ENCODE measurements at regions not wholly inside any gene's neighbourhood (a gene's known extent, or its start where the extent isn't known, plus 50 kb on each side); places are given as distances from the start of the nearest gene placed in this dataset.

DNA sequence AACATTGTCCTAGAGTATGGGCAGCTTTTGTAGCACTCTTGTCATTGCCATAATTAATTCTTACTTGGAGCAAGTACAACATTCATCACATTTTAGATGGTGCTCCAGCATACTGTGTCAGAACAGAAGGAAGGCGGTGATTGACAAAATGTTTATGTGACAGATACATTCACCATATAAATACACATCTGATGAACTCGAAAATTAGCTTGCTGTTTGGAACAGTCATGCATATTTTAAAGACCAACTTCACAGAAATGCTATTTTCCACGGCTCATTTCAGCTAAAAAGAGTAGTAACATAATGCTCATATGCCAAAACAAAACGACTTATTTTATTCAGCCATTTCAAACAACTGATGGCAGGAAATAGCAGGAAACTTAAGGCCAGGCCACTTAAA is 302.7 kb downstream of the MRPL39 start:
- no peak for FAIRE-seq
- DNase-seq (ENCODE audit: insufficient read length, low spot score), result no peak
- TF ChIP-seq SPI1 (IDR thresholded peaks at IDR 0.05; ENCODE audit: low read depth, low read length) (no peak), TAF1 (IDR thresholded peaks at IDR 0.05; ENCODE audit: low read depth, low read length) (no peak), POLR2A (IDR thresholded peaks at IDR 0.05; ENCODE audit: low read depth, low read length) (no peak), PAX5 (IDR thresholded peaks at IDR 0.05; ENCODE audit: insufficient read depth, low read length, severe bottlenecking) (no peak), POU2F2 (IDR thresholded peaks at IDR 0.05; ENCODE audit: low read depth, low read length) (no peak), POLR2AphosphoS5 (IDR thresholded peaks at IDR 0.05; ENCODE audit: low read depth, low read length) (no peak)

- FAIRE-seq, result peak; percentile 77
- no peak for DNase-seq (ENCODE audit: insufficient read length, low spot score)
- no peak for TF ChIP-seq PAX5 (IDR thresholded peaks at IDR 0.05; ENCODE audit: insufficient read depth, low read length, severe bottlenecking)
- TF ChIP-seq POLR2AphosphoS5 (IDR thresholded peaks at IDR 0.05; ENCODE audit: low read depth, low read length), result no peak
- no peak for TF ChIP-seq POU2F2 (IDR thresholded peaks at IDR 0.05; ENCODE audit: low read depth, low read length)
- TF ChIP-seq POLR2A (IDR thresholded peaks at IDR 0.05; ENCODE audit: low read depth, low read length), result no peak
- no peak for TF ChIP-seq TAF1 (IDR thresholded peaks at IDR 0.05; ENCODE audit: low read depth, low read length)
- TF ChIP-seq SPI1 (IDR thresholded peaks at IDR 0.05; ENCODE audit: low read depth, low read length), result no peak
Measured at GRCh38 chr21:25300632-25301031, 306.6 kb downstream of the MRPL39 start.

DNA sequence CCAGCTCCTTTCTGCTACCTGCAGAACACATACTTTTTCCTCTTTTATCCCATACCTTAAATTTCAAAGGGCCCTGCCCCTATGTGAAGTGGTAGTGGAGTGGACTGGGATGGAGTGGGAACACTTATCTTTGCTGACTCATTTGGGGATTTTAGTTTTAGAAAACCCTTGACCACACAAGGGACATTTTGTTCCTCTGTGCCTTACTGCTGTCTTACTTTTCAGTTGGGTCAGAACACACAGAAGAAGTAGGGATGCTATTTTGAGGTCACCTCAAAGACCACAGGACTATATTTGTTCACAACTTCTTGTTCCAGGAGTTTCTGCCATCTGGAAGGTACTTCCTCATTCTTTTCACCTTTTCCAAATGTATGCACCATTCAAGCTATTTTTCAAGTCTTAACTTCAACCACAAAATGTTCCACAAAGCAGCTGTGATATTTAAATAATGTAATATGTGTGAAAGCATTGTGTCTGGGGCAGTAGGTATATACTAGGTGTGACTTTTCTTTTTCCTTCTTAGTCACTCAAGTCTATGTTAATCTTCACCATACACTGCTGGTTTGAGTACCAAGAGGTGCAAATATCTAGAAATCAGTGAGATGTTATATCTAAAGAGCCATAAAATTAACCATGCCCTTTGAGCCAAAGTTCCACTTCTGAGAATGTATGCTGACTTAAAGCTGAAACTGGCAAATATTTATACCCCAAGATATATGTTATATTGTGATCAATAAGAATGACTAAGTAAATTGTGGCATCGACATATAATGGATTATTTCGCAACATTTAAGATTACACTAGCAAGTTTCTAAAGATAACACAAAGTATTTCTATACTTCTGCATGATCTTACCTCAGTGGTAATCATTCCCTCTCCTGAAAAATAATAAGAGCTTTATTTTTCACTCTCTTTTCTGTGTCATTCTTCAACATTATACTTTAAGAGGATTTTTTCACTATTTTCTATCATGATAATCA is 308.5 kb downstream of the MRPL39 start:
- FAIRE-seq, result peak; percentile 82
- no peak for DNase-seq (ENCODE audit: insufficient read length, low spot score)
- no peak for TF ChIP-seq TAF1 (IDR thresholded peaks at IDR 0.05; ENCODE audit: low read depth, low read length)
- no peak for TF ChIP-seq POLR2AphosphoS5 (IDR thresholded peaks at IDR 0.05; ENCODE audit: low read depth, low read length)
- no peak for TF ChIP-seq POLR2A (IDR thresholded peaks at IDR 0.05; ENCODE audit: low read depth, low read length)
- peak; percentile 84; the same call in 1 of the 2 replicates for TF ChIP-seq POU2F2 (IDR thresholded peaks at IDR 0.05; ENCODE audit: low read depth, low read length)
- TF ChIP-seq SPI1 (IDR thresholded peaks at IDR 0.05; ENCODE audit: low read depth, low read length), result peak; percentile 77
- TF ChIP-seq PAX5 (IDR thresholded peaks at IDR 0.05; ENCODE audit: insufficient read depth, low read length, severe bottlenecking), result no peak

DNA sequence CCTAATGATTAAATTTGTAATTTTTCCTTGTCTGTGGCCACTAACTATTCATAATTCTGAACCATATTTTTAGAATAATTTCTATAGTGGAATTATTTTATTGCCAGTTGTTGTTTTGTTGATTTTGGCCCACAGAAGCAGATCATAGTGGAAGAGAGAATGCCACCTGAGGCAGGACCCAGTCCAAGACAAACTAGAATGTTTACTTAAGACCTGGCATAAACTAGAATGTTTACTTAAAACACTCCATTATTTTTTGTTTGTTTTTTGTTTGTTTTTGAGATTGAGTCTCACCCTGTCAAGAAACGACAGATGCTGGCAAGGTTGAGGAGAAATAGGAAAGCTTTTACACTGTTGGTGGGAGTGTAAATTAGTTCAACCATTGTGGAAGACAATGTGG is 310.2 kb downstream of the MRPL39 start:
- TF ChIP-seq PAX5 (IDR thresholded peaks at IDR 0.05; ENCODE audit: insufficient read depth, low read length, severe bottlenecking) (no peak), POLR2AphosphoS5 (IDR thresholded peaks at IDR 0.05; ENCODE audit: low read depth, low read length) (no peak), POU2F2 (IDR thresholded peaks at IDR 0.05; ENCODE audit: low read depth, low read length) (no peak), SPI1 (IDR thresholded peaks at IDR 0.05; ENCODE audit: low read depth, low read length) (no peak), POLR2A (IDR thresholded peaks at IDR 0.05; ENCODE audit: low read depth, low read length) (no peak), TAF1 (IDR thresholded peaks at IDR 0.05; ENCODE audit: low read depth, low read length) (no peak)
- FAIRE-seq (no peak), DNase-seq (ENCODE audit: insufficient read length, low spot score) (no peak)

- TF ChIP-seq SPI1 (IDR thresholded peaks at IDR 0.05; ENCODE audit: low read depth, low read length) (no peak), TAF1 (IDR thresholded peaks at IDR 0.05; ENCODE audit: low read depth, low read length) (no peak), POU2F2 (IDR thresholded peaks at IDR 0.05; ENCODE audit: low read depth, low read length) (no peak), POLR2AphosphoS5 (IDR thresholded peaks at IDR 0.05; ENCODE audit: low read depth, low read length) (no peak), PAX5 (IDR thresholded peaks at IDR 0.05; ENCODE audit: insufficient read depth, low read length, severe bottlenecking) (no peak), POLR2A (IDR thresholded peaks at IDR 0.05; ENCODE audit: low read depth, low read length) (no peak)
- FAIRE-seq, result no peak
Measured at GRCh38 chr21:25296252-25296651, 311.0 kb downstream of the MRPL39 start.

DNA sequence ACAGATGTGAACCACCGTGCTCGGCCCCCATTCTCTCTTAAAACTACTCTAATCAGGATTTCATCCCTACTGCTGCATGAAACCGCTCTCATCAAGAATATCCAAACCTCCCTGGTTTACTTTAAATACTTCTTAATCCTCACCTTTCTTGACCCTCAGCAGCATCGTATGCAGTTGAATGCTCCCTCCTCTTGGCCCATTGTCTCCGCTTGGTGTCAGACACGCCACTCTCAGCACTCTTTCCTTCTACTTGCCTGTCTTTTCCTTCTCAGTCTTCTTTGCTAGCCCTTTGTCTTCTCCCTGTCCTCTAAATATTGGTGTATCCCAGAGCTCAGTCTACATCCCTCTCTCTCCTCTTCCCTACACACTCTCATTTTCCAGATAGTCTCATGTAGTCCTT is 314.9 kb downstream of the MRPL39 start:
- no peak for TF ChIP-seq POU2F2 (IDR thresholded peaks at IDR 0.05; ENCODE audit: low read depth, low read length)
- no peak for TF ChIP-seq SPI1 (IDR thresholded peaks at IDR 0.05; ENCODE audit: low read depth, low read length)
- TF ChIP-seq TAF1 (IDR thresholded peaks at IDR 0.05; ENCODE audit: low read depth, low read length), result no peak
- no peak for TF ChIP-seq POLR2A (IDR thresholded peaks at IDR 0.05; ENCODE audit: low read depth, low read length)
- no peak for TF ChIP-seq PAX5 (IDR thresholded peaks at IDR 0.05; ENCODE audit: insufficient read depth, low read length, severe bottlenecking)
- no peak for TF ChIP-seq POLR2AphosphoS5 (IDR thresholded peaks at IDR 0.05; ENCODE audit: low read depth, low read length)
- DNase-seq (ENCODE audit: insufficient read length, low spot score), result no peak
- no peak for FAIRE-seq

More at GRCh38 chr21:25296252-25296651, 311.0 kb downstream of the MRPL39 start:
- no peak for DNase-seq (ENCODE audit: insufficient read length, low spot score)

GRCh38 chr21:25283720-25284119 is 323.6 kb downstream of the MRPL39 start:
- TF ChIP-seq POLR2AphosphoS5 (IDR thresholded peaks at IDR 0.05; ENCODE audit: low read depth, low read length) (no peak), POLR2A (IDR thresholded peaks at IDR 0.05; ENCODE audit: low read depth, low read length) (no peak), POU2F2 (IDR thresholded peaks at IDR 0.05; ENCODE audit: low read depth, low read length) (no peak), TAF1 (IDR thresholded peaks at IDR 0.05; ENCODE audit: low read depth, low read length) (no peak), SPI1 (IDR thresholded peaks at IDR 0.05; ENCODE audit: low read depth, low read length) (no peak), PAX5 (IDR thresholded peaks at IDR 0.05; ENCODE audit: insufficient read depth, low read length, severe bottlenecking) (no peak)
- FAIRE-seq (no peak), DNase-seq (ENCODE audit: insufficient read length, low spot score) (no peak)

DNA sequence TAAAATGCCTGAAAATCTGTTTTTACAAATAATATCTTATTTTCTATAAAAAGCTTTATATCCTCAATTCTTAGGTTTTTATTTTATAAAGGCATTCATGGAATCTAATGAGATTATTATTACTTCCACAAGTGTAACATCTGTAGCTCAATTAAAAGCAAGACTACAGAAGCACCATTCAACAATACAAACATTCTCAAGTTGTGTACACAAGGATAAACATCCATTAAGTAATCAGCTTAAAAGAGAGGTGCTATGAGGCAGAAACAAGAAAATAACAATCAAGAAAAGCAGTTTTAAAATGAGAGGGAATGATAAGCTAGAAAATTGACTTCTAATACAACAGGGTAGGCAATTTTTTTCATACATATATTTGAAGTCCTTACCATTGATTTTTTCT is 326.1 kb downstream of the MRPL39 start:
- TF ChIP-seq POLR2A (IDR thresholded peaks at IDR 0.05; ENCODE audit: low read depth, low read length), result no peak
- TF ChIP-seq TAF1 (IDR thresholded peaks at IDR 0.05; ENCODE audit: low read depth, low read length), result no peak
- no peak for TF ChIP-seq POU2F2 (IDR thresholded peaks at IDR 0.05; ENCODE audit: low read depth, low read length)
- TF ChIP-seq SPI1 (IDR thresholded peaks at IDR 0.05; ENCODE audit: low read depth, low read length), result no peak
- TF ChIP-seq PAX5 (IDR thresholded peaks at IDR 0.05; ENCODE audit: insufficient read depth, low read length, severe bottlenecking), result no peak
- TF ChIP-seq POLR2AphosphoS5 (IDR thresholded peaks at IDR 0.05; ENCODE audit: low read depth, low read length), result no peak
- DNase-seq (ENCODE audit: insufficient read length, low spot score) (no peak), FAIRE-seq (no peak)

GRCh38 chr21:25280061-25280460 is 327.2 kb downstream of the MRPL39 start:
- DNase-seq (ENCODE audit: insufficient read length, low spot score), result no peak
- no peak for TF ChIP-seq PAX5 (IDR thresholded peaks at IDR 0.05; ENCODE audit: insufficient read depth, low read length, severe bottlenecking)
- no peak for TF ChIP-seq POLR2A (IDR thresholded peaks at IDR 0.05; ENCODE audit: low read depth, low read length)
- TF ChIP-seq POU2F2 (IDR thresholded peaks at IDR 0.05; ENCODE audit: low read depth, low read length), result no peak
- no peak for TF ChIP-seq TAF1 (IDR thresholded peaks at IDR 0.05; ENCODE audit: low read depth, low read length)
- no peak for TF ChIP-seq SPI1 (IDR thresholded peaks at IDR 0.05; ENCODE audit: low read depth, low read length)
- TF ChIP-seq POLR2AphosphoS5 (IDR thresholded peaks at IDR 0.05; ENCODE audit: low read depth, low read length), result no peak
- no peak for FAIRE-seq
